GM19238 (cell line): ENCODE measurements at regions not wholly inside any gene's neighbourhood (a gene's known extent, or its start where the extent isn't known, plus 50 kb on each side); places are given as distances from the start of the nearest gene placed in this dataset.
"Not testable (repeated sequence)": the region's sequence is repeated elsewhere in the genome, so short reads cannot be mapped to it uniquely, and the experiment has no call there.

Experiments
- DNase-seq: peaks from one replicate; pipeline ENCODE4 v3.0.0; 2011; ENCODE audit warnings: low spot score; ENCODE audit not compliant: insufficient read length

DNA sequence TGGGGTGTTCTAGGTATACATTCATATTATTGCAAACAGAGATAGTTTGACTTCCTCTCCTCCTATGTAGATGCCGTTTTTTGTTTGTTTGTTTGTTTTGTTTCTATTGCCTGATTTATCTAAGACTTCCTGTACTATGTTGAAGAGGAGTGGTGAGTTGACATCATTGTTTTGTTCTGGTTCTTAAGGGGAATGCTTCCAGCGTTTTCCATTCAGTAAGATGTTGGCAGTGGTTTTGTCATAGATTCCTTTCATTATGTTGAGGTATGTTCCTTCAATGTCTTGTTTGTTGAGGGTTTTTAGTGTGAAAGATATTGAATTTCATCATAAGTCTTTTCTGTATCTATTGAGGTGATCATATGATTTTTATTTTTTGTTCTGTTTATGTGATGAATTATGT is 401.6 kb upstream of the EPHA5 start:
- DNase-seq, result no peak

DNA sequence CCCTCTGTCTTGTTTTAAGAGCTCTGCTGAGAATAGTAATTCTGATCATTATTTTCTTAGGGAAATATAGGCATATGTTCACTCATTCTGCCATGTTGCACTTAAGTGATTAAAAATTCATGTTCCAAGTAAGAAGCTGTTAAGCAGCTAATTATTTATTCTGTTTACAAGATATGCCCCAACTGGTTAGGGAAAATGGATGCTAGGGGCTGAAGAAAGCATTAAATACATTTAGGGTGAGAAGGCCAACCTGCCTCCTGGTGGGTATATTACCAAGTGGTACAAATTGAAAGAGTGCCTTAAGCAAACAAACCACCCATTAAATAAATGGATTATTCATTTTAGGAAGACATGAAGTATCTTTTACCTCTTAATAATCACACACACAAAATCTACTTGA is 392.6 kb upstream of the EPHA5 start:
- no peak for DNase-seq

DNA sequence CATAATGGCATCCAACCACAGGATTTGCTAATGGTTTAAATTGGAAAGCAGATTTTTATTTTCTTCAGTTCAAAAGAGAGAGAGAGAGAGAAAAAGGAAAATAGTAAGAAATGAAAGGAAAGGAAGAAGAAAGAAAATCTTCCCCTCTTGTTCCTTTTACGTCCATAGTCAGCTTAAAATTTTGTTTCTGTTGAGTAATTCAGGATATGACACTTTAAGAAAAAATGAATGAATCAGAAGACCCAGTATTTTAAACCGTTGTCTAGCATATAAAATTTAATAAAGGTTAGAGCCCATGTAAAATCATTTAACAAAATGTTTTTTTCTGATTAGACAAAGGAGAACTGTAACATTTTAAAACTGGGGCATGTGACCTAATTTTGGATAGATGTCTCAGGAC is 391.8 kb upstream of the EPHA5 start:
- DNase-seq, result no peak

DNA sequence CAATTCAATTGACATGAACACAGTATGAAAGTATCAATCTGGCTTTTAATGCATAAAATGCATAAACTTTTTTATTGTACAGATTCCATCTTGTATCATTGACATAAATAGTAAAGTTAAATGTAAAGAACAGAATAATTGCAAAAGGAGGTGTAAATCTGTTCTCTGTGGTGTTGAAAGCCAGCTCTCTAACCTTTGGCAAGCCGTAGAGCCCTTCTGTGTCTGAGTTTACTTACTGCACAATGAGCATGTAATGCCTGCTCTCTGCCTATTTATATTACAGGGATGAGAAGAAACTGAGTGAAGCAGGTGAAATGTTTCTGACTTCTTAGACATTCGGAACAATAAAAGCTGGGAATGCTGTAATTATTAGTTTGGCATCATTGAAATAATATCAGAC is 389.3 kb upstream of the EPHA5 start:
- DNase-seq, result no peak

DNA sequence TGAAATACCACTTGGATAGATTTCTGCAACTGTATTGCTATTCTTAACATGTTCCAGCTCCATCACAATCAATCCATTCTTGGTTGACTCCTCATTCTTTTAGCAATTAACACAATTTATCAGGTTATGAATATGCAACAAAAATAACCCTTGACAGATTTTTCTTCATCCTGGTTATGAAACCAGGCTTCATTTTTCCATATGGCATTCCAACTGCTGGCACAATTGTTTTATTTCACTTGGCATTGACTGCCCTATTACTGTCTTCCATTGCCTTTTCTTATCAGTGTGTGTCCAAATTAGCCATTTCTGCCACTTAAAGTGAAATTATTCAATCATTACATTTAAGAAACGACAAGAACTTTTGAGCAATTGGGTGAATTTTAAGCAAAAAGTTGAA is 388.8 kb upstream of the EPHA5 start:
- DNase-seq, result no peak

DNA sequence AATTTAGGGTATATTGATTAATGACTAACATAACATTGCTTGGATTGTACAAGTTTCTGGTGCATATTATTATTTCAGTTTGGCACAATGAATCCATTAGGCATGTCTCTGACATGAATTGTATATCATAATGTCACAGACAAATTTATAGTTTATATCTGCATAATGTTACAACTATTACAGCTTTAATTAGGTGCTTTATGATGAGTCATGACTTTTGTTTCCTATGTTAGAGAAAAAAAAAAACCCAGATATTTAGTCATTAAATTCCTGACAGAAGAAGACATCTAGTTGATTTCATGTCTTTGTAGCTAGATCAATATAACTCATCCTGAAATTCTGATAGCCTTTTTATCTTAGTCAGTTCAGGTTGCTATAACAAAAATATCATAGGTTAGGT is 385.7 kb upstream of the EPHA5 start:
- no peak for DNase-seq

DNA sequence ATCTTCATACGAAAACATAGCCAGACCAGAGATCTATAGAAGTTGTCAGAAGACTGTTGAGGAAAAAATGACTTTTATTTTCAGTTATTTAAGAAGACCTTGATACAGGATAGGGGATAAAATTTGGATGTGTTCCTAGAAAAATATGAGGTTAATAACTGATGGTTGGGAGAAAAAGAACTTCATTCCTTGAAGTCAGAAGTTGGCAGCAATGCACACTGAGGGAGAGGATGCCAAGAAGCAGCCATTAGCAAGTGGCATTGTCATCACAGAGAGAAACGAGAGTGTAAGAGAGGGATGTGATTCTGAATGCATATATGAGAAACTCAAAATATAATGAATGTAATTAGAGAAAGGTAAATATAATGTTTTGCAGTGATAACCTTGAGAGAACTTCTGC is 382.1 kb upstream of the EPHA5 start:
- DNase-seq, result no peak

GRCh38 chr4:66048861-66049260 is 378.6 kb upstream of the EPHA5 start:
- no peak for DNase-seq

DNA sequence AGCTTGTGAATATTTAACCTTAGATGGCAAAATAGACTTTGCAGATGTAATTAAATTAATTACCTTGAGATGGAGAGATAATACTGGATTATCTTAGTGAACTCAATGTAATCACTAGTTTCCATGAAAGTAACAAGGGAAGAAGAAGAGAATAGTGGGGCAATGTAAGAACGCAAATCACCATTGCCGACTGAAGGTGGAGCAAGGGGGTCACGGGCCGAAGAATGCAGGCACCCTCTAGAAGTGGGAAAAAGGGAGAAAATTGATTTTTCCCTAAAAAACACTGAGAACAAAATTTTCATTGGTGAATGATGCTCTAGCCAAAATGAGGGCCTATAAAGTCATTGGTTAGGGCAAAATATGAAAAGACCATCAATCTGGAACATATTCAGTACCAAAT is 375.6 kb upstream of the EPHA5 start:
- no peak for DNase-seq

DNA sequence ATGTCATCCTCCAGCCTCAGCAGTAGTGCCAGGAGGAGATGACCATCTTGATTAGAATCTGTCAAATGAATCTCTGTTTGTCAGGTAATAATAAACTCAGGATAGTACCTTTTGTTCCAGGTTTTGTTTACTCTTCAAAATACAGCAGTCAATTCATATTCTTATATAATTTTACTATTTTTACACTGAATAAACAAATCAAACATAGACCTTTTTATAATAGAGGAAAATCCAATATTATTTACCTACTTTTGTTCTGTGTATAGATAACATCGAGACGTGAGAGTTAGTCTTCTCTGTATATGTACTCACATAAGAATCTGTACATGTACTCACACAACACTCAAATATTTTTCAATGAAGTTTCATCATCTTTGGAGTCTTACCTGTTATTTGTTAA is 365.4 kb upstream of the EPHA5 start:
- no peak for DNase-seq

- no peak for DNase-seq
Observed at GRCh38 chr4:66034671-66035070, 364.4 kb upstream of the EPHA5 start.

DNA sequence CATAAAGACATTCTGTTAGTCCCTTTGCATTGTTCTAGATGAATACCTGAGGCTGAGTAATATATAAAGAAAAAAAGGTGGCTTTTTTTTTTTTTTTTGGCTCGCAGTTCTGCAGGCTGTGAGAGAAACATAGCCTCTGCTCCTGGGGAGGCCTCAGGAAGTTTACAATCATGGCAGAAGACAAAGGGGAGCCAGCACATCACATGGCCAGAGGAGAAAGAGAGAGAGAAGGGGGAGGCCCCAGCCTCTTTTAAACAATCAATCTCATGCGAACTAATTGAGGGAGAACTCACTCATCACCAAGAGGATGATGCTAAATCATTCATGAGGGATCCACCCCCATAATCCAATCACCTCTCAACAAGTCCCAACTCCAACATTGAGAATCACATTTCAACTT is 364.0 kb upstream of the EPHA5 start:
- no peak for DNase-seq

GRCh38 chr4:66032571-66032970 is 362.3 kb upstream of the EPHA5 start:
- DNase-seq, result no peak

- DNase-seq, result no peak
Observed at GRCh38 chr4:66028668-66029067, 358.4 kb upstream of the EPHA5 start.

- DNase-seq, result no peak
Observed at GRCh38 chr4:66023061-66023460, 352.8 kb upstream of the EPHA5 start.

DNA sequence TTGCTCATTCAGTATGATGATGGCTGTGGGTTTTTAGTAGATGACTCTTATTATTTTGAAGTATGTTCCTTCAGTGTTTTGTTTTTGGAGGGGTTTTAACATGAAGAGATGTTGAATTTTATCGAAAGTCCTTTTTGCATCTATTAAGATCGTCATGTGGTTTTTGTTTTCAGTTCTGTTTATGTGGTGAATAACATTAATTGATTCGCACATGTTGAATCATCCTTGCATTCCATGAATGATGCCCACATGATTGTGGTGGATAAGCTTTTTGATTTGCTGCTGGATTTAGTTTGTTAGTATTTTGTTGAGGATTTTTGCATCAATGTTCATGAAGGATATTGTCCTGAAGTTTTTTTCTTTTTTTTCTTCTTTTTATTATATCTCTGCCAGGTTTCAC is 347.4 kb upstream of the EPHA5 start:
- DNase-seq, result no peak

DNA sequence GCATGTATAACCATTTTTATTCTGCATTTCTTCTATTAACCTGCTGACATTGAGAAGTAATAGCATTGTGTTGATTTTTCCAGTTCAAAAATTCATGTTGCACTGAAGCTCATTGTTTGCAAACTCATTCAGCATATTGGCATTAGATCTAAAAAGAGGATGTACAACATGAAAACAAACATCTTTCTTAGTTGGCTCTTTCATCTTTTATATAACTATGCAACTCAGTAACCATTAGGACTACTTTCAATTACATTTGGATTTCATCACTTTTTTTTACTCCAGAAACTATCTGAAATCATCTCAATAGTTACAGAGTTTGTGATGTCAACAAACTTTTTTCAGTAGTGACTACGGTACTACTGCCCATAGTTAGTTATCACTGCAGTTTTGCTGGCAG is 346.0 kb upstream of the EPHA5 start:
- no peak for DNase-seq

DNA sequence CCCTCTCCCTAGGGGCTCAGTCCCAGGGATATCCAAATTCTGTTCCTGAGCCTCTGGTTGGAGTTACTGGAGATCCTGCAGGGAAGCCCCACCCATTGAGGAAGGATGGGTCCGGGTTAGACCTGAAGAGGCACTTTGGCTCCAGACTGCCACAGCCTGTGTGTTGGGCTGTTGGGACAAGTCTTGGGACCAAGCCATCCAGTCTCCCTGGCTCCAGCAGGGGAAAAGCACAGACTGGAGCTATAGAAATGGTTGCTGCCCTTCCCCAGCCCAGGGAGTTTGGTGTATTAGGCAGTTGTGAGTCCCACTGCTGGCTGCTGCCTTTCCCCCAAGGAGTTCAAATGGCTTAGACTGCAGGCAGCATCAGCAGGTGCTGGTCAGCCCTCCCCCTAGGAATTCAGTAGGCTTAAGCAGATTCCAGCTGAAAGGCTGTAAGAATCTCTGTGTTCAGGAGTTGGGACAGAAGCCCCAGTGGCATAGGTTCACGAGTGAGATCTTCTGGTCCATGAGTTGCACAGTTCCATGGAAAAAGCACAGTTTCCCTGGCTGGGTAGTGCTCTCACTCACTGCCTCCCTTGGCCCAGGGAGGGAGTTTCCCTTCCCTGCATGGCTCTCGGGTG is 344.0 kb upstream of the EPHA5 start:
- no peak for DNase-seq

GRCh38 chr4:66000510-66001117 is 330.3 kb upstream of the EPHA5 start:
- DNase-seq, result no peak

DNA sequence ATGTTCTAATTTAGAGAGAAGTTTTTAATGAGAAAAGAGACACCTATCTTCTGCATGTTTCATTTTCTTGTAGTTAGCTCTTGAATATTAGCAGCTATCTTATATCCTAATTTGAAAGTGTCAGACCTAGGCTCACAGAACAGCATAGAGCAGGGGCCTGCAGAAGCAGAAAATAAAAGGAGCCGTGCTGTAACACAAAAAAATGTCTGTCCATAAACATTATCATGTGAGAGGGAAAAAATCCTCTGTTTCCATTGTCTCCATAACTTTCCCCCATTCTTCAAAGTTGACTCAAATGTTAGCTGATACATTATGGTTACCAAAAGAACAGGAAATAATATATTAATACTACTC is 329.2 kb upstream of the EPHA5 start:
- DNase-seq, result no peak

DNA sequence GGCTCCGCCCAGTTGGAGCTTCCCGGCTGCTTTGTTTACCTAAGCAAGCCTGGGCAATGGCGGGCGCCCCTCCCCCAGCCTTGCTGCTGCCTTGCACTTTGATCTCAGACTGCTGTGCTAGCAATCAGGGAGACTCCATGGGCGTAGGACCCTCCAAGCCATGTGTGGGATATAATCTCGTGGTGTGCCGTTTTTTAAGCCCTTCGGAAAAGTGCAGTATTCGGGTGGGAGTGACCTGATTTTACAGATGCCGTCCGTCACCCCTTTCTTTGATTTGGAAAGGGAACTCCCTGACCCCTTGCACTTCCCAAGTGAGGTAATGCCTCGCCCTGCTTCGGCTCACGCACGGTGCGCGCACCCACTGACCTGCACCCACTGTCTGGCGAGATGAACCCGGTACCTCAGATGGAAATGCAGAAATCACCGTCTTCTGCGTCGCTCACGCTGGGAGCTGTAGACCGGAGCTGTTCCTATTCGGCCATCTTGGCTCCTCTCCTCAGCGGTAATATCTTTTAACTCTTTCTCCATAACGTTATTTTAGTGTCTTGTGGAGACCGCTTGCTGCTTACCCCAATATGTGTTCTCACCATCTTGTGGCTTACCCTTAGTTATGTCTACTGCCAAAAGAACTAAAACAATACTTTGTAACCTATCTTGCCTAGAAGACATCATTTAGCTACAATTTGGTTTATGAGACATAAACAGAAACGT is 328.7 kb upstream of the EPHA5 start:
- not testable (repeated sequence) for DNase-seq

DNA sequence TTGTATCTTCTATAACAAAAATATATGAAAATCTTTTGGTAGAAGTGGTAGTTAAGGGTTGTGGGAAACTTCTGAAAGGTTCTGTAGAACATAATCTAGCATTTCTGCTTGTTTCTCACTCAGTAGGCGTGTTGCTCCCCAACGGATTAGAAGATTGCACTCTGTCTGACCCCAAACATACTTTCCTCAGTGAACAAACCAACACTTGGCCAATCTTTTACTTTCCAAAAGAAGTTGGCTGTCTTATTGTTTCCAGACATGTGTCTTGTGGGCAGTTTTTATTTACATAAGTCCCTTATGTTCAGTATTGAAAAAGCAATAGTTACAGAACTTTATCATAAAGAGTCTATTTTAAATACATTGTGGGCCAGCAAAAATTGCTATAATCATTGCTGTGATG is 312.8 kb upstream of the EPHA5 start:
- no peak for DNase-seq

- no peak for DNase-seq
Observed at GRCh38 chr4:65976287-65976686, 306.0 kb upstream of the EPHA5 start.
